LNCAP (cell line): ENCODE measurements at regions not wholly inside any gene's neighbourhood (a gene's known extent, or its start where the extent isn't known, plus 50 kb on each side); places are given as distances from the start of the nearest gene placed in this dataset.

Experiments
- CTCF ChIP-seq: fragments of 450-650 bp; IDR thresholded peaks from 2 replicates; pipeline ENCODE4 v1.5.1; 2017; ENCODE audit warnings: mild to moderate bottlenecking

GRCh38 chr4:62231994-62232393, 1031.9 kb downstream of the ADGRL3 start:
- TF ChIP-seq CTCF = no peak

GRCh38 chr4:62226082-62226481, 1026.0 kb downstream of the ADGRL3 start:
- no peak for TF ChIP-seq CTCF

GRCh38 chr4:62222121-62222520, 1022.0 kb downstream of the ADGRL3 start:
- no peak for TF ChIP-seq CTCF

- no peak for TF ChIP-seq CTCF
Measured at GRCh38 chr4:62210486-62210885, 1010.4 kb downstream of the ADGRL3 start.

- no peak for TF ChIP-seq CTCF
Measured at GRCh38 chr4:62209757-62210485, 1009.8 kb downstream of the ADGRL3 start.

- TF ChIP-seq CTCF = no peak
Measured at GRCh38 chr4:62208921-62209320, 1008.8 kb downstream of the ADGRL3 start.

- no peak for TF ChIP-seq CTCF
Measured at GRCh38 chr4:62204136-62204535, 1004.0 kb downstream of the ADGRL3 start.

- TF ChIP-seq CTCF = no peak
Measured at GRCh38 chr4:62199291-62199810, 999.2 kb downstream of the ADGRL3 start.
